Activated naive CD4-positive, alpha-beta T cell (primary cell): ENCODE measurements at regions not wholly inside any gene's neighbourhood (a gene's known extent, or its start where the extent isn't known, plus 50 kb on each side); places are given as distances from the start of the nearest gene placed in this dataset.

Experiments
- DNase-seq, 4 experiments: peaks; one replicate each; lab custom pipeline; 2025; lab: John Stamatoyannopoulos, UW

DNA sequence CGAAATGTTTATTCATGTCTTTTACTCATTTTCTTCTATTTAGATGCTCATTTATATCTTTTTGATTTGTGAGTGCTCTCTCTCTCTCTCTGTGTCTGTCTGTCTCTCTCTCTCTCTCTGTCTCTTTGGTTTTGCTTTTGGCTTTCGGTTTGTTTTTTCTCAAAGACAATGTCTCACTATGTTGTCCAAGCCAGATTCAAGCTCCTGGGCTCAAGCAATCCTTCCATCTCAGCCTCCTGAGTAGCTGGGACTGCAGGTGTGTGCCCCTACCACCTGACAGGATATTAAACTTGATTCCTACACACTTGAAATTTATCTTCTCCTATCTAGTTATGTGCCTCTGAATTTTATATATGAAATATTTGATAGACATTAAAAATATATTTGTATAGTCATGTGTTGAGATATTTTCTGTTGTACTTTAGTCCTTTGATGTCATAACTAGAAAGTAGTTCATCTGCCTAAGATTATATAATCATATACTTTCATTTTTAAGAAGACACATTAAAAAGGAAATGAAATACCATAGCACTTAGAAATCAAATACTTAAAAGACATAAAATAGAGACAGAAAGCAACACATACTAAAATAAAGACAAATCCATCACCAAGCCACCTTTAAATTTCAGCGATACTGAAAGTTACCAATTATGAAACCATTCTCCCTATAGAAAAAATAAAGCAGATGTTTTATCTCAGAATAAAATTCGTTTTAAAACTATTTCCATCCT is 68.1 kb upstream of the SFMBT2 start:
- DNase-seq = no peak

DNA sequence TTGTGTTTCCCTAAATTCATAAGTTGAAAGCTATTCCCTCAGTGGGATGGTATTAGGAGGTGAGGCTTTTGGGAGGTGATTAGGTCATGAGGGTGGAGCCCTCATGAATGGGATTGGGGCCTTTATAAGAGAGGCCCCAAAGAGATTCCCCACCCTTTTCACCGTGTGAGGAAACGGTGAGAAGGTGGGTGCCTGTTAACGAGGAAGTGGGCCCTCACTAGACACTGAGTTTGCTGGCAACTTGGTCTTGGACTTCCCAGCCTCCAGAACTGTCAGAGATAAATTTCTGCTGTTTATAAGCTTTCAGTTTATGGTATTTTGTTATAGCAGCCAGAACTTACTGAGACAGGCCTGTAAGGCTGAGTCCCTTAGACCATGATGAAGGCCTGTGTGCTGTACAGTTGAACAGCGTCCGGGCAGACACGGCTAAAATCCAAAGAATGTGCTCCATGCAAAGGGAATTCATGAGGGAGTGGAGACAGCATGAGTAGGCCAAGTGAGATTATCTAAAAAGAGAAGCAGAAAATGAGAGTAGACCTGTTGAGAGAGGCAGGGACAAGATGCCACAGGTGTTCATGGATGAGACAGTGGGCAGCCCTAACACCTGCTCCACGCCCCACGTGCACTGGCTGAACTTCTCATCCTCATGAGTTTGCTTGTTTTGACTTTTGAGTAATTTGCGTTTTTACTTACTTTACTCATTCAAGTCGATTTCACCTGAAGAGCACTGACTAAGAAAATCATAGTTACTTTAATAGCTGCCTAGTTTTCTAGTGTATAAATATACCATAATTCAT is 66.9 kb upstream of the SFMBT2 start:
- no peak for DNase-seq

DNA sequence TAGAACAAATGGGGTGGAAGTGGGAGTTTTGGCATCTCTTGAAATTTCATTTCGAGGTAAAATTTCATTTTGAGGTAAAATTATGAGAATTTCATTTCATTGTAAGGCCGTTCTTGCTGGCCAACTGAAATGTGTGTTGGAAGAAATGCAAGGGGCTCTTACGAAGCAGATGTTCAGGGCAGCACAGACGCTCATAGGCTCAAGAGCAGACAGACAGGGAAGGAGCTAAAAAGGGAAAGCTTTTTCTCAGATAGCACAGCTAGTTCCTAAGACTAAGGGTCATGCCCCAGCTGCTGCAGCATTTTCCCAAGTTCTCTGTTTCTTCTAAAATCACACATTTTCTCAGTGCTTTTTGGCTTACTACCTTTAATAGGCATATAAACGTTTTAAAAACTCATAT is 65.1 kb upstream of the SFMBT2 start:
- DNase-seq = no peak

DNA sequence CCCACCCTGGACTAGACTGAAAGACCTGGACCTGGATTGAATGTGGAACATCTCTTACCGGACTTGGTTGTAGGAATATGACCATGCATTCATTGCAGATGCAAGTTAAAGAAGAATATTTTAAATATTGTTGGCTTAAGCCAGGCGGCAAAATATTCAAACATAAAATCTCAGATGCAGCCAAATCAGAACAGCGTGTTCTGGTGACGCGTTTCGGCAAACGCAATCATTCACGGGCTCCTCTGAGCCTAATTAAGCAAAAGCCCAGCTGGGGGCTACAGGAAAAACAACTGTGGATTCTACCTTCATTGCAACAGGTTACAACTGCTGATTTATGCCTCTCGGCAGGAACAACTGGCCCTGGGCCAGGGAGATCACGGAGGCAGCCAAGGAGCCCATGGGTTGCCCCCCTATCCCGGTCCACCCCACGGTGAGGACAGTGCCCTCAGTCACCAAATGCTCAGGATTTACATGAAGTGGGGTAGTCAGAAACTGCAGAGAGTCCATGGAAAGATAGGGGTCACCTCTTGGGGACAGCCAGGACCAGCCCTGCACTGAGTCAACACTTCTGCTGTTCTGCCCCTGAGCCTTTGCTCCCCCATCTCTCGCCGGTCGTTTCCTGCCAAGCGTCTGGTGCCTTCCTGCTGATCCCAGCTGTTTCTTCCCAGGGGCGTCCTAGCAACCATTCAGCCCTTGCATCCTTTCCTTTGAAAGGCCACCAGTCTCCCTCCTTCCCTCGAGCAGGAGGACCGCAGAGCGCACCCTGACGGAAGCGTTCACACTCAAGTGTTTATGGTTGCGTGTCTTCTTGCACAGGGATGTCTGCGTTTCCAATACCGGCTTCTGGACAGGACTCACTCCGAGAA is 64.4 kb upstream of the SFMBT2 start:
- DNase-seq = no peak

DNA sequence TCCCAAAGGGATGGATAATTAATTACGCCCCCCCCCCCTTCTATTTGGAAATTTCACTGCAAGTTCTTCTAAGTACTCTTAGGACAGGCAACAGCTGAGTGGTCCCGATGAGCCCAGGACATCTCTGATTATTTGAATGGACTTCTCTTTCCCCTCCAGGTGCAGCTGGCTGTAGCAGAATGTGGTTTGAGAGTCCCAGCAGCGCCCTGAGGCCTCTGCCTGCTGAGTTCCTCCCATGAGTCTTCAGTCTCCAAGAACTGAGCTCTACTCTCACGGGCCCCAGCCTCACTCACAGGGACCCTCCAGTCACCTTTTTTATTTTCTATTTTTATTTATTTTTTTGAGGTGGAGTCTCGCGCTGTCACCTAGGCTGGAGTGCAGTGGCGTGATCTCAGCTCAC is 63.6 kb upstream of the SFMBT2 start:
- no peak for DNase-seq

DNA sequence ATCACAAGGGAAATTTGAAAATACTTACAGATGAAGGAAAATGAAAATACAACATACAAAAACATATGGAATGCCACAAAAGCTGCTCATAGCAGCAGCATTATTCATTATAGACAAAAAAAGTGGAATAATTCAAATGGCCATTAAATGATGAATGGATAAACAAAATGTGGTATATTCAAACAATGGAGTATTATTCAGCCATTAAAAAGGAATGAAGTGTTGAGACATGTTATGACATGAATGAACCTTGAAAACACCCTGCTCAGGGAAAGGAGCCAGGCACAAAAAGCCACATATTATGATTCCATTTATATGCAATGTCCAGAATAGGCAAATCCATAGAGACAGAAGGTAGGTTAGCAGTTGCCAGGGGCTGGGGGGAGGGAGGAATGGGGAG is 62.6 kb upstream of the SFMBT2 start:
- no peak for DNase-seq

DNA sequence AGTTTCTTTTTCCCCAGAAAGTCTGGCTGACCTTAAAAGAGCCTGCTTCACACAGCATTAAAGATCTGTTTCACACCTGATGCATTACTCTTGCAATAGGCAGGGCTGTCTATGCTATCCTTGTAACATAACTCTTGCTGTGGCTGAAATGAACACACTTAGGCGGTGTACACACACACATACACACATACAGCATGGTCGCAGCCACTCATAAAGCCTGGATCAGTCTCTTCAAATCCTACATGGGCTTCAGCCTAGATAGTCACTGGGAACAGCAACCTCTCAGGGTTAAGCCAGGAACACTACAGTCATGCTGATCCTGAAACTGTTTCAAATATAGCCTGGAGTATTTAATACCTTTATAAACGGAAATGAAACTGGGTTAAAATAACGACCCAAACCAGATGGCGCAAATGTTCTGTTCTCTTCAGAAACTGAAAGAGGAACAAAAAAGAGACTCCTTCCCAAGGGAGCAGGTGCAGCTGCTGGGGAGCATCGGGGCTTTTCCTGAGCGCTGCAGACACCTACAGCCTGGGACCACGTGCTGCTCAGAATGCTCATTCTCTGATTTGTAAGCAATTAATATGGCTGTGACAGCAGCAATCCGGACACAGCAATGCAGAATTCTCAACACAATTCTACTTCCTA is 61.0 kb upstream of the SFMBT2 start:
- DNase-seq = no peak

DNA sequence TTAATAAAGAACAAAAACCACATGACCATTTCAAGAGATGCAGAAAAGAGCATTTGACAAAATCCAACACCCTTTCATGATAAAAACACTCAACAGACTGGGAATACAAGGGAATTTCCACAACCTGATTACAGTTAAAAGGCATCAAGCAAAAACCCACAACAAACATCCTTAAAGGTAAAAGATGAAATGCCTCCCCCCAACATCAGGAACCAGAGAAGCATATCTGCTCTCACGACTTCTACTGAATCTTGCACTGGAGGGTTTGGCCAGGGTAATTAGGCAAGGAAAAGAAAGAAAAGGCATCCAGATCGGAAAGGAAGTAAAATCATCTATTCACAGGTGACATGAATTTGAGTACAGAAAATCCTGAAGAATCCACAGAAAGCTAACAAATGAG is 59.5 kb upstream of the SFMBT2 start:
- DNase-seq = no peak

DNA sequence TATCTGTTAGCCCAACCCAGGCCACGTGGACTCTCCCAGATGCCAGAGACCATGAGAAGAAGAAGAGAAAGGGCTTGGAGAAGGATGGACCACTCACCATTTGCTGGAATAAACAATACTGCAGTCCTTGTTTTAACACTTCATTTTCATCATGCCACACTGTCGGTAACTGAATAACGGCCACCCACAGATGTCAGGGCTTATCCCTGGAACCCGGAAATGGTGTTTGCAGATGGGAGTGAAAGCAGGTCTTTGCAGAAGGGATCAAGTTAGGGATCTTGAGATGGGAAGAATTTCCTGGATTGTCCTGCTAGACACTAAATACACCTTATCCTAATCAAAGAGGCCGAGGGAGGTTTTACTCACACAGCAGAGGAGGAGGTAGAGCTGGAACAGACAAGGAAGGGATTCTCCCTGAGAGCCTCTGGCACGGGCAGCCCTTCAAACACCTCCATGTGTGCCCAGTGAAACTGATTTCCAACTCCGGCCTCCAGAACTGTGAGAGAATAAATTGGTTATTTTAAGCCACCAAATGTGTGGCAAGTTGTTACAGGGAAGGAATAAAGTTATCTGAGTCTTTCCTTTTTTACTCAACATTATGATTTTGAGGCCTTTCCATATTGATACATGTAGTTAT is 56.3 kb upstream of the SFMBT2 start:
- DNase-seq = no peak

DNA sequence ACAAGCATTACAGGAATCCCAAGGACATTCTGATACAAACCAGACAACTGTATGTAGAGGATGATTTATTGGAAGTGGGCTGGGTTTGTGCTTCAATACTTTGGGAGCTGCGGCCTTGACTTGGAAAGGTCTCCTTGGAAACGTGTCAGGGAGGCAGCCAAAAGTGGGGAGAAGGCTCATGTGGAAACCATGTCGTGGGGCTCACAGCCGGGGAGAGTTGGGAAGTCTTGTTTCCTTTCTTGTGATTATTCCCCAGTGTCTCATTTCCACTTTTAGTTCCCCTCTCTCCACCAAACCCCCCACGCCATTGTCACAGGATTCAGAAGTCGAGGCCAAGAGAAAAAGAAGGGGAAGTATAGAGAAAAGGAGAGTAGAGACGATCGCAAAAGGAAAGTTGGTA is 53.9 kb upstream of the SFMBT2 start:
- DNase-seq = no peak
